ENCODE measurements at regions not wholly inside any gene's neighbourhood (a gene's known extent, or its start where the extent isn't known, plus 50 kb on each side); places are given as distances from the start of the nearest gene placed in this dataset.
A peak's percentile ranks its signal among the peaks of the same experiment; 100 is the strongest.
"Not testable (repeated sequence)": the region's sequence is repeated elsewhere in the genome, so short reads cannot be mapped to it uniquely, and the experiment has no call there.

DNA sequence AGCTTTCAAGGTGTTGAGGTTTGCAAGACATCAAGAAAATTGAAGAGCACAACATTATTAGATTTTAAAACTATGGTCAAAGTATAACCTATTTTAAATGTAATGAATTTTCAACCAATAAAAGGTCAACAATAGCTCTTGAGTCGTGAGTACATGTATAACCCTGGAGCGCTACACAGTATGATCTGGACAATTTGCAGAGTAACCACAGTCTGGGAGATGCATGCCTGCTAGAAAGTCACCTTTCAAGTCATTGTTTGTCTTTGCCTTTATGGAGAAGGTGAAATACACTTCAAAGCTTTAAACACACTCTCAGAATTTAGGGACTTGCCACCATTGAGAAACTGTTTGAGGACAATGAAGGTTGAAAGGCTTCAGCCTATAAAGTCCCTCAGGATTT lies 112.6 kb upstream of the ALCAM start:
- DNase-seq, result no peak

- DNase-seq, result peak; percentile 17
These were observed 111.4 kb upstream of the ALCAM start for GRCh38 chr3:105255350-105255749.

DNA sequence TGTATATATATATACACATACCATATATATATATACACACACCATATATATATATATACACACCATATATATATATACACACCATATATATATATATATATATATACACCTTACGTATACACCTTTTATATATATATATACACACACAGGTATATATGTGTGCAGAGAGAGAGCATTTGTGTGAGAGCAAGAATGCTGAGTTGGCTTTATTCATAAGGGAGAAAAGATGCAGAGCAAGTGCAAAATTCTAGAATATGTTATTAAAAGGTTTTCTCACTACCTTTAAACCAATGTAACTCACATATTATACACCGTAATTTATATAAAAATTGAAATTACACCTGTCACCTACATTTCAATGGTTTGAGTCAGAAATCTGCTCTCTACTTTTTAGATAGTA lies 107.2 kb upstream of the ALCAM start:
- no peak for DNase-seq

DNA sequence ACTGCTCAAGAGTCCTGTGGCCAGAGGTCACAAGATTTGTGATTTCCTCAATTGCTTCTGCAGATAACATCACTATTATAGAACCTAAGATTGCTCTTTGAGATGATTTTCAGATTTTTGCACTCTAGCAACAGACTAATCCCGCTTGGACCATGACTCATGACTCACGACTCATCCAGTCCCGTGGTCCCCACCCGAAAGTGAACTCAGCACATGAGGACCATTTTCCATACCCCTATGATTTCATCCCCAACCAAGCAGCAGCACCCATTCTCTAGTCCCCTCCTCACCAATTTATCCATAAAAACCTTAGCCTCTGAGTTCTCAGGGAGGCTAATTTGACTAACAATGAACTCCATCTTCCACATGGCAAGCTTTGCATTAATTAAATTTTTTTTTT lies 106.3 kb upstream of the ALCAM start:
- no peak for DNase-seq

- no peak for DNase-seq
These were observed 92.2 kb upstream of the ALCAM start for GRCh38 chr3:105274536-105274935.

- peak; percentile 40 for DNase-seq
These were observed 91.8 kb upstream of the ALCAM start for GRCh38 chr3:105274958-105275357.

GRCh38 chr3:105277656-105278055 lies 89.1 kb upstream of the ALCAM start:
- DNase-seq, result peak; percentile 28

DNA sequence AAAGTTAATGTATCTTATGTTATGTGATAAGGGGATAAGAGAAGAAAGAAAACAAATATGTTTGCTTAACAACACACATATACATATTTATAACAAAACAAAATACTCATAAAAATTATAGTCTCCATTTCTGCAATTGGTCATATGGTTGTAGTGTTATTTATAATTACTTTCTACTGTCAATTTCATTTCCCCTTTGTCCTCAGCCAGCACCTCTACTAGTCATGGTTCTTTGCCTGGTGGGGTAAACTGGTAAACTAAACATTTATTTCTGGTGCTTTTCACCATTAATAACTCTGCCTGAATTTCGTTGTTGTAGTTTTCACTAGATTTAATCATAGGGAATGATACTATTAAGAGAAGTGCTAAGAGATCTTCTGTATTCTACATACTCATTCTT lies 88.0 kb upstream of the ALCAM start:
- DNase-seq, result no peak

GRCh38 chr3:105281989-105282388 lies 84.7 kb upstream of the ALCAM start:
- no peak for DNase-seq

DNA sequence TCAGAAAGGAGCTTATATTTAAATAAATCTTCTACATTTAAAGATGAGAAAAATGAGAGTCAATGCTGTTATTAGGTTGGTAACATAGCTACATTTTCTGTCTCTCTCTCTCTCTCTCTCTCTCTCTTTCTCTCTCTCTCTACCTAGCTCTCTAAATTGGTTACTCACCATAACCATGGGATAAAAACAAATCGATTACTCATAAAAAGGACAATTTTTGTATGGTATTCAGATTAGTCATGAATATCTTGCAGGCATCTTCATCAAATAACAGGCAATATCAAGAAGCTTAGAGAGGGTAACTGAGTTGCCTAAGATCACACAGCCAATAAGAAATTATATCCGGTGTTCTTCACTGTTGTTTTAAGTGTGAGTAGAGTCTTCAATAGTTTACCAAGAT lies 81.8 kb upstream of the ALCAM start:
- no peak for DNase-seq

- no peak for DNase-seq
These were observed 81.0 kb upstream of the ALCAM start for GRCh38 chr3:105285653-105286241.

GRCh38 chr3:105293441-105293840 lies 73.3 kb upstream of the ALCAM start:
- no peak for DNase-seq

DNA sequence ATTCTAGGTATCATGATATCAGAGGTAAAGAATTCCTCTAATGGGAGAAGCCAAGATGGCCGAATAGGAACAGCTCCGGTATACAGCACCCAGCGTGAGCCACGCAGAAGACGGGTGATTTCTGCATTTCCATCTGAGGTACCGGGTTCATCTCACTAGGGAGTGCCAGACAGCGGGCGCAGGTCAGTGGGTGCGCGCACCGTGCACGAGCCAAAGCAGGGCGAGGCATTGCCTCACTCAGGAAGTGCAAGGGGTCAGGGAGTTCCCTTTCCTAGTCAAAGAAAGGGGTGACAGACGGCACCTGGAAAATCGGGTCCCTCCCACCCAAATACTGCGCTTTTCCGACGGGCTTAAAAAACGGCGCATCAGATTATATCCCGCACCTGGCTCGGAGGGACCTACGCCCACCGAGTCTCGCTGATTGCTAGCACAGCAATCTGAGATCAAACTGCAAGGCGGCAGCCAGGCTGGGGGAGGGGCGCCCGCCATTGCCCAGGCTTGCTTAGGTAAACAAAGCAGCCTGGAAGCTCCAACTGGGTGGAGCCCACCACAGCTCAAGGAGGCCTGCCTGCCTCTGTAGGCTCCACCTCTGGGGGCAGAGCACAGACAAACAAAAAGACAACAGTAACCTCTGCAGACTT lies 70.4 kb upstream of the ALCAM start:
- not testable (repeated sequence) for DNase-seq

- peak; percentile 76 for DNase-seq
These were observed 62.2 kb upstream of the ALCAM start for GRCh38 chr3:105304487-105304886.

DNA sequence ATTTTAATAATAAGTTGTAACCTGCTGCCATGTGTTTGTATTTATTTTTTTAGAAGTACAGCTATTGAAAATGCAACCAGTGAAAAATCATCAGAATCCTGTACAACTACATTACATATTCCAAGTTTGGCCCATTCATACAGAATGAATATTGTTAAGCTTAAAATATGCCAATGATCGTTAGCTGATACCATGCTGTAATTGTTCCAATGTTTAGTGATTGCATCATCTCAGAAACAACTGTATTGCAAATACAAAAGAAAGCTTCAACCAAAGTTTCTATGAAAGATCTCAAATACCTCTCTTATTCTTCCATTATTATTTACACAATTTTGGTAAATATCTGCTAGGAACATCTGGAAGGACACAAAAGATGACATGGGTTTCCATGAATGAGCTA lies 51.6 kb upstream of the ALCAM start:
- no peak for DNase-seq

DNA sequence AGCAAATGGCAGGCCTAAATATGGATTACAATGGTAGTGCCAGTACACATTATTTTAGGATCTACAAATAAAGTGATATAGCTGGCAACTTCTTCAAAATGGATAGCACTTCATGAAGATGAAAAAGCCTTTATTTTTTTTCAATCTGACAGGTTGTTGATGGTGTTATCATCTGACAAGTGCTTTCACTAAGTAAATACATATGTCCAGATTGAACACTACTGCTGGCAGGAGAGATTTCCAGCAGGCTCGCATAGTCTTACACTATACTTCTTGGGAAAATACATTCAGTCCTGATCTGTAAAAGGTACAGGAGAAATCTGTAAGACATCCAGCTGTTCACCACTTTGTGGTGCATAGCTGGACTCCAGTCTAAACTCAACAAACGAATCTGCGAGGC lies 50.9 kb upstream of the ALCAM start:
- DNase-seq, result no peak

- DNase-seq, result no peak
These were observed 50.4 kb upstream of the ALCAM start for GRCh38 chr3:105316331-105316730.
